Umbilical cord (tissue), 1 donor: ENCODE measurements at regions not wholly inside any gene's neighbourhood (a gene's known extent, or its start where the extent isn't known, plus 50 kb on each side); places are given as distances from the start of the nearest gene placed in this dataset.

Experiments used
- DNase-seq: peaks from one replicate; pipeline ENCODE4 v3.0.0-alpha.2; 2015; ENCODE audit warnings: low spot score

- DNase-seq: no peak
Observed at GRCh38 chr3:194007592-194008337, 128.2 kb upstream of the HES1 start.

DNA sequence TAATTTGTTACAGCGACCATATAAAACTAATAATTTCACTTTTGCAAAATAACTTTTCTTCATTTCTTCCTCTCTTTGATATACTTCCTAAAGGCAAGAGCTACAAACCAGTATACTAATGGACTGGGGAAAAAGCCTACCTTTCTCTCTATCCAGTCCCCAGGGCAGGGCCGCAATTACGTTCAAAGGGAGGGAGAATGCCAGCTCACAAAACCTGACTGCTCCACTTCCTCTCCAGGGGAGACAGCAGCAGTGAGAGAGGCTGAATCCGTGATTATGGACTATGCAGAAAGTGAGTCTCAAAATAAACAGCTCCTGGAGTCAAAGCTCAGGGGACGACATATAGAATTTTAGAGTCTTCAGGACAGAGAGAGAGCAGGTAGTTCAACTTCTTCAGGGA lies 126.9 kb upstream of the HES1 start:
- no peak for DNase-seq

GRCh38 chr3:194009892-194010533 lies 125.9 kb upstream of the HES1 start:
- no peak for DNase-seq

- no peak for DNase-seq
Observed at GRCh38 chr3:194011807-194012206, 124.1 kb upstream of the HES1 start.

GRCh38 chr3:194013928-194014327 lies 122.0 kb upstream of the HES1 start:
- no peak for DNase-seq

GRCh38 chr3:194014756-194015155 lies 121.2 kb upstream of the HES1 start:
- DNase-seq: peak; percentile 27

- DNase-seq: no peak
Observed at GRCh38 chr3:194019398-194020165, 116.4 kb upstream of the HES1 start.

DNA sequence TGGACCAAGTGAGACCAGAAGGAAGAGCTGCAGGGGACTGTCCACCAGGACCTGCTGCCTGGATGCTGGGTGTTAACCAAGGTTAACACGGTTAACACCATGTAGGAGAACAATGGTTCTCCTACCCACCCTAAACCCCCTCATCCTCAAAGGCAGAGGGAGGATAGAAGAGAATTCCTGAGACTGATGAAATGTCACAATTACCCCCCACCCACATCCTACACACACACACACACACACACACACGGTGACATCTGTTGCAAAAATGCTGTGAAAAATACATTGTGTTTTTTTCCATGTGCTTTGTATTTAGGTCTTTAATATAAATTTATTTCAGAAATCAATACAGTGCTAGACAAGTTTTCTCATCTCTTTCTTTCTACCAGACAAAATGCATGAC lies 113.9 kb upstream of the HES1 start:
- DNase-seq: no peak

GRCh38 chr3:194022816-194023215 lies 113.1 kb upstream of the HES1 start:
- no peak for DNase-seq

DNA sequence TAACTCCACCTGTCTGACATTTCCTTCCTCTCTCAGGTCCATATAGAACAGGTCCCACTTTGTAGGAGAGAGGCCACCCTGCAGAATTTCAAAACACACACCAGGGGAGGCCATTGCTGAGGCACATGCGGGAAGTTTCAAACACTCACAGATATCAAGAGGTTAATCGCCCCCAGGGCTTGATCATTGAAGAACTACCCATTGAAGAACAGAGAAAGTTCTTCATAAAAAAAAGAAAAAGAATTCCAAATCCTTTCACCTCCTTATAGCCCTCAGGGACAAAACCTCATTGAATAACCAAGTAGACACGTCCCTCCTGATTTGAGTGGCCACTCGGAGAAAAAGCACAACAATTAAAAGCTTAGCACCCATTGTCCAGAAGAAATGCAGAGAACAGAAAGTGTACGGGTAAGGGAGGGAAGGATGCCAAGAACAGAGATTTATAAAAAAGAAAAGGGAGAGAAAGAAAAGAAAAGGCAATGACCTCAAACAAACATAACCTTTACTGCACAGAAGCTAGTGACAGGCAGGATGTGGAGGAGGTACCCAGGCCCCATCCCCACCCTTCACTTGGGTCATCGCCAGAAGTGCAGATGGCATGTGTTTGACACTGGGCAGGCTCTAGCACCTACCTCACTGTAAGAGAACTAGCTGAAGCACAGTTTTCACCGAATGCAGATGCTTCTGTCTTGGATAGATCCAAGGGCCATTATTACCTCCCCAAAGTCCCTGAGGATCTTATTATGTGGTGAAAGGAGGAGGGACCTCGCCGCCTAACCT lies 112.3 kb upstream of the HES1 start:
- peak; percentile 15 for DNase-seq

DNA sequence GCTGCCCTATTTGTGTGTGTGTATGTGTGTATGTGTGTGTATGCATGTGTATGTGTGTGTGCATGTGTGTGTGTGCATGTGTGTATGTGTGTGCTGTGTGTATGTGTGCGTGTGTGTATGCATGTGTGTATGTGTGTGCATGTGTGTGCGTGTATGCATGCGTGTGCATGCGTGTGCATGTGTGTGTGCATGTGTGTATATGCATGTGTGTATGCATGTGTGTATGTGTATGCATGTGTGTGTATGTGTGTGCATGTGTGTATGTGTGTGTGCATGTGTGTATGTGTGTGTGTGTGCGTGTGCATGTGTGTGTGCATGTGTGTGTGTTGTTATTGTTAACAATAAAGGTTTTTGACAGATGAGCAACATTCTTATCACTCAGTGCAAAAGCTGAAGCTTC lies 110.8 kb upstream of the HES1 start:
- no peak for DNase-seq

GRCh38 chr3:194025951-194026350 lies 110.0 kb upstream of the HES1 start:
- no peak for DNase-seq

DNA sequence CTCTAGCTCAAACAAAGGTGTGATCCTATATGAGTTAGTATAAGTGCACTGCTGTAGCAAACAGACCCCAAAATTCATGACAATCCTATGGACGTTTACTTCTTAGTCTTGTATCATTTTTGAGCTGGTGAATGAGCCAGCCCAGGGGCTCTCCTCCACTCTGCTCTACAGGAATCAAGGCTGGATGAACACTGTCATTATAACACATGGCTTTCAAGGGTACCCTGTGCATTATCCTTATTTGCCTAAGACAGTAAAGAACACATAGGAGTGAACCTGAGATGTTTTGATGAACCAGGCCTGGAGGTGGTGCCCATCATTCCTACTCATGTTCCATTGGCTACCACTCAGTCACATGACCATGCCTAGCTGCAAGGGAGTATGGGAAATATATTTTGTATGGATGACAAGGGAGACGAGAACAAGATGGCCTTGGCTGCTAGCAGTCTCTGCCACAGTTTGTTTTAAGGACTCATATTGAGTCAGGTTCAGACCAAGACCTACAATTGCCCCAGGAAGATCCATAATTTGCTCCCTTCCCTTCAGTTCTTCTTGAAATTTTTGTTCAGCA lies 107.4 kb upstream of the HES1 start:
- no peak for DNase-seq

- DNase-seq: no peak
Observed at GRCh38 chr3:194029846-194030245, 106.1 kb upstream of the HES1 start.

- DNase-seq: no peak
Observed at GRCh38 chr3:194030372-194030771, 105.6 kb upstream of the HES1 start.

GRCh38 chr3:194031349-194031748 lies 104.6 kb upstream of the HES1 start:
- no peak for DNase-seq

DNA sequence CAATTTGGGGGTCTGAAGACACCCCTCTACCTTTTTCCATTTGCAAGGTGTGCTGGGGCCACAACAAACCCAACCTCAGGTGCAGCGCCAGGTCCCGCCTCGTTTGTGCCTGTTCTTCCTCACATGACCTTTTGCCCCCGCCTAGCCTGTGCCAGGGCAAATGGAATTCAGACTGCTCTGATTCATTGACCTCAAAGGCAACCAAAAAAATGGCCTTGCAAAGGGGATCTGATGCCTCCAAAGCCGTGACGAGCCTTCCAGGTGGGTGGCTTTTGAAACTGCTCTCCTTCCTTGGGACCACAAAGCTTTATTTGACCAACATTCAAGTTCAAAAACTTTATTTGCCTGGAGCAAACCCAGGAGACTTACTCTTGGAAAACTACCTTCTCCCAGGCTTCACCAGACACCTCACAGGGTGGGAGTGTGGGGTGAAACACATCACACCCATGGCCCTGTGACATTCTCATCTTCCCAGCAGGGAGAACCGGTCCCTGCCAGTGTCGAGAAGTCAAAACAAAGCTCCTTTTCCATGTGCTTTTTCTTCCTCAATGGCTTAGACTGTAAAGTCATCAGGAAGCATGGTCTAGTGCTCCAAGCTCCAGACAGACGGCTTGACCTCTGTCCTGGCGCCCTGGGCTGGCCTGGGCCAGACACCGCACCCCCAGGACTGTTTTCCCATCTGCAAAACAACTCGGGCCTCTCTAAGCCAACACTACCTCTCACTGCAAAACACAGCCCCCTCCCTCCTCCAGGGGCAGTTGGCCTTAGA lies 103.9 kb upstream of the HES1 start:
- no peak for DNase-seq

GRCh38 chr3:194032828-194033435 lies 103.0 kb upstream of the HES1 start:
- DNase-seq: peak; percentile 43

DNA sequence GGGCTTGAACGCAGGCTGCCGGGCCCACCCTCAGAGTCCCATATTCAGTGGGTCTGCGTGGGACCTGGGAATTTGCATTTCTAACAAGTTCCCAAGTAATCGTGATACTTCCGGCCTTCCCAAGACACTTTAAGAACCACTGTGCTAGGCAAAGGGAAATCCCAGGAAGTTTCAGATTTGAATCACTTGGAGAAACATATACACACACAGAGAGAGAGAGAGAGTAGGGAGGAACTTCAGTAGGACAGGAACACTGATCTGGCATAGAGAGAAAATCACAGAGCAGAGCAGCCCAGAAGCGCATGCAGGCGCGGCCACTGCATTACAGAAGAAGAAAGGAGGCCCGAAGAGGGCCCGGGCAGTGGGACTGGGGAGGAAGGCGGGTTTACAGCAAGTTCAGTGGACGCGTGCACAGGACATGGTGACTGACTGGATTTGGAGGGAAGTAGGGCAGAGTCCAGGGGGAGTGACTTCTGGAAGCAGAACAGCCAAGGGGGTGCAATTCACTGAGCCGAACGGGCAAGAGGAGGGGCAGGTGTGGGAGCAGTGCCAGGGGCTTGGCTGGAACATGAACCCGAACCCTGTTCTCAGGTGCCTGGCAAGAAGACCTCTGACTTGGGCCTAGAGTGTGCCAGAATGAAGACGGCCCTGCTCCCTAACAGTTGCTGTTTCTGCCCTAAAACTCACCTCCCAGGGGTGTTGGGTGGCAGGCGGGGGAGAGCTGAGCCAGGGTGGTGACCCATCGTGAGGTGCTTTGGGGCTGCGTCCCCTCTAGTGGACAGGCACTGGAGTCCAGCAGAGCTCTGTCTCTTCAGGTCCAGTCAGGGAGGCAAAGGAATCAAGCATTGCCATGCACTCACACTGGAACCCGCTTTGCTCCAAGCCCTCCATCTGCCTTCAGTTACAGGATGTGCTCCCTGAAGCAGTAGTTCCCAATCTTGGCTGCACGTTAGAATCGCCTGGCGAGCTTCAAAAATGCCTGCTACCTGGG lies 101.3 kb upstream of the HES1 start:
- DNase-seq: peak; percentile 56
